ENCODE measurements at regions not wholly inside any gene's neighbourhood (a gene's known extent, or its start where the extent isn't known, plus 50 kb on each side); places are given as distances from the start of the nearest gene placed in this dataset.
"Not testable (repeated sequence)": the region's sequence is repeated elsewhere in the genome, so short reads cannot be mapped to it uniquely, and the experiment has no call there.

- TF ChIP-seq POLR2AphosphoS5, CTCF, POLR2A, EP300 (IDR thresholded peaks at IDR 0.05): not testable (repeated sequence)
Observed at GRCh38 chr7:67373389-67373788, 376.8 kb downstream of the TYW1 start.
